ENCODE measurements at regions not wholly inside any gene's neighbourhood (a gene's known extent, or its start where the extent isn't known, plus 50 kb on each side); places are given as distances from the start of the nearest gene placed in this dataset.

DNA sequence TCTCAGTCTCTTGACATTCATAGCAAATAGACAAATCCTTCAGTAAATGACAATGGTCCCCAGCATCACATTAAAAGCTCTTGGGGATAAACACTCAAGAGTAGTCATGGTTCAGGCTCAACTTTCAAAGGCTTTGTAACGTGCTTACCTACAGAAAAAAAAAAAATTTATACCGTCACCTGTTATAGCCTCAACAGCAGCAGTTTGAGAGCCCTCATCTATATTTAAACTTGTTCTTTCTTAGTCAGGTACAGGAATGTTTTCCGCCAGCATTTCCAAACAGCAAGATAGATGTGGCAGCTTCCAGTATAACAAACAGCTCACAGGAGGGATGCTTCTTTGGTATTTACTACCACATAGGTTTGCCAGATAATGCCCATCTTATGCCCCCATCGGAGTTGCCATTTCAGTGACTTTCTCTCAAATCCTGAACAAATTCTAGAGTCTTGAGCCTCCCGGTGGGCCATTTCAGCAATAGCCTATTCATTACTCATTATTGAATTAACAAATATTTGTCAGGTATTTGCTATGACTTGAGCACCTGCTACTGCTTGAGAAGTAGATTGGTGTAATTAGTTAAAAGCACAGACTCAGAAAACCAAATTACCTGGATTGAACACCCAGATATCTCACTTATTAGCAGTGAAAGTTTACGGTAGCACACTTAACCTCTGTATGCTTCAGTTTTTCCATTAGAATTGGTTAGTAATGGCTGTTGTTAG, 470.0 kb downstream of the EBF1 start:
- Mint-ChIP-seq H3K4me3 (ENCODE audit: unreplicated experiment) (no peak overlapping the region), H3K4me1 (ENCODE audit: low read depth, unreplicated experiment) (no peaks in the 10 kb centered on the region), H3K27me3 (ENCODE audit: unreplicated experiment) (no peaks in the 10 kb centered on the region), H3K27ac (ENCODE audit: unreplicated experiment) (no peak overlapping the region), H3K9me3 (ENCODE audit: unreplicated experiment) (no peaks in the 10 kb centered on the region), H3K36me3 (ENCODE audit: unreplicated experiment) (no peaks in the 10 kb centered on the region)
- DNase-seq: no peak
- TF ChIP-seq, protein P1, sequence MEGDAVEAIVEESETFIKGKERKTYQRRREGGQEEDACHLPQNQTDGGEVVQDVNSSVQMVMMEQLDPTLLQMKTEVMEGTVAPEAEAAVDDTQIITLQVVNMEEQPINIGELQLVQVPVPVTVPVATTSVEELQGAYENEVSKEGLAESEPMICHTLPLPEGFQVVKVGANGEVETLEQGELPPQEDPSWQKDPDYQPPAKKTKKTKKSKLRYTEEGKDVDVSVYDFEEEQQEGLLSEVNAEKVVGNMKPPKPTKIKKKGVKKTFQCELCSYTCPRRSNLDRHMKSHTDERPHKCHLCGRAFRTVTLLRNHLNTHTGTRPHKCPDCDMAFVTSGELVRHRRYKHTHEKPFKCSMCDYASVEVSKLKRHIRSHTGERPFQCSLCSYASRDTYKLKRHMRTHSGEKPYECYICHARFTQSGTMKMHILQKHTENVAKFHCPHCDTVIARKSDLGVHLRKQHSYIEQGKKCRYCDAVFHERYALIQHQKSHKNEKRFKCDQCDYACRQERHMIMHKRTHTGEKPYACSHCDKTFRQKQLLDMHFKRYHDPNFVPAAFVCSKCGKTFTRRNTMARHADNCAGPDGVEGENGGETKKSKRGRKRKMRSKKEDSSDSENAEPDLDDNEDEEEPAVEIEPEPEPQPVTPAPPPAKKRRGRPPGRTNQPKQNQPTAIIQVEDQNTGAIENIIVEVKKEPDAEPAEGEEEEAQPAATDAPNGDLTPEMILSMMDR (IDR thresholded peaks at IDR 0.05; ENCODE audit: partially characterized antibody, unreplicated experiment): no peak

DNA sequence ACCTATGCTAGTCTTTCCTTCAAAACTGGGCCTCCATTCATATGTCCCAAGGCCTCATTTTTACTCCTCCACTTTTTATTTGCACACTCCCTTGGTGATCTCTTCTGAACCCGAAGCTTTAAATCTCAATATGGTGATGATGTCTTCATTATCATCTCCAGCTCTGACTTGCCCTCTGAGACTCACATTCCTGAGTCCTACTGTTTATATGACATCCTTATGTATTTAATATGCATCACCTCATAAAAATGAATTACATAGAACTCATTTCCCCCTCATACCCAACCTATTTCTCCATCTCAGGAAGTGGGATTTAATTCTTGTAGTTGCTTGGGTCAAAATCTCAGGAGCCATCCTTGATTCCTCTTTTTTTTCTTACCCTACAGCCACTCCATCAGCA, 473.0 kb downstream of the EBF1 start:
- H3K9me3 Mint-ChIP-seq (ENCODE audit: unreplicated experiment): no peaks in the 10 kb centered on the region
- no peak overlapping the region for H3K4me3 Mint-ChIP-seq (ENCODE audit: unreplicated experiment)
- TF ChIP-seq, protein P1 (IDR thresholded peaks at IDR 0.05; ENCODE audit: partially characterized antibody, unreplicated experiment): no peak
- H3K4me1 Mint-ChIP-seq (ENCODE audit: low read depth, unreplicated experiment): no peaks in the 10 kb centered on the region
- no peaks in the 10 kb centered on the region for H3K27me3 Mint-ChIP-seq (ENCODE audit: unreplicated experiment)
- DNase-seq: no peak
- H3K27ac Mint-ChIP-seq (ENCODE audit: unreplicated experiment): no peak overlapping the region
- no peaks in the 10 kb centered on the region for H3K36me3 Mint-ChIP-seq (ENCODE audit: unreplicated experiment)

DNA sequence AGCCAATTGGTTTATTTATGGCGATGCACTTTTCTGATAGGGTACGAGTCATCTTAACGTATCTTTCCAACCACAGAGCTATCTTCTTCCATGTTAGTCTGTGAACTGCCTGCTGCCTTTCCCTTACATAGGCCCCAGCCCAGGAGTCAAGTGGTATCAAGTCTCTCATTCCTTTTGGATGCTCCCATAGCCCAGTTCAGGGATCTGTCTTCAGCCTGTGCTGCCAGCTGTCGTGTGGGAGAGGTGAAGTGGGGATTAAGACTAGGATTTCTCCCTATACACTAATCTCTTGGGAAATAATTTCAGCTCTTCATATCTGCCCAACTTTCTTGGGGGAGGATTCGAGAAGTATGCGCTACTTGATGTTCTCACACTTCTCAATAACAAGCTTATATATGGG, 475.7 kb downstream of the EBF1 start:
- TF ChIP-seq, protein P1 (IDR thresholded peaks at IDR 0.05; ENCODE audit: partially characterized antibody, unreplicated experiment): no peak
- Mint-ChIP-seq H3K4me3 (ENCODE audit: unreplicated experiment) (no peak overlapping the region), H3K36me3 (ENCODE audit: unreplicated experiment) (no peaks in the 10 kb centered on the region), H3K9me3 (ENCODE audit: unreplicated experiment) (no peaks in the 10 kb centered on the region), H3K4me1 (ENCODE audit: low read depth, unreplicated experiment) (no peaks in the 10 kb centered on the region), H3K27me3 (ENCODE audit: unreplicated experiment) (no peaks in the 10 kb centered on the region), H3K27ac (ENCODE audit: unreplicated experiment) (no peak overlapping the region)
- DNase-seq: no peak

DNA sequence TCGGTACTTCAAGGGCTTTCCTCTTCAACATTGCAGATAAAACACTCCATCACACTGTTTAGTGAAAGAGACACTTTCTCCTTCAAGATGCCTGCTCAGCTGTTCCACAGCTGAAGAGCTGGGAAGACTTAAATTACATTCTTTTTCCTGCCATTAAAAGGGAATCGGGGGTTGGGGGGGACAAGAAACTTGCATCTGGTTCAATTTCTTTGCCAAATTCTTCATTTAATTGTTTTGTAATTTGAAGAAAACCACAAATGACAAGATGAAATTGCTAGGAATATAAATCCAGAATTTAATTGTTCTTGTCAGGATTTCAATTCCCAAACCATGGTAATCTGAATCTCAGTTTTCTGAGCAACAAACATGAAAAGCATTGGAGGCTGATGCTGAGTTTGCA, 478.3 kb downstream of the EBF1 start:
- Mint-ChIP-seq H3K27me3 (ENCODE audit: unreplicated experiment) (no peaks in the 10 kb centered on the region), H3K4me1 (ENCODE audit: low read depth, unreplicated experiment) (no peaks in the 10 kb centered on the region)
- TF ChIP-seq, protein P1 (IDR thresholded peaks at IDR 0.05; ENCODE audit: partially characterized antibody, unreplicated experiment): no peak

DNA sequence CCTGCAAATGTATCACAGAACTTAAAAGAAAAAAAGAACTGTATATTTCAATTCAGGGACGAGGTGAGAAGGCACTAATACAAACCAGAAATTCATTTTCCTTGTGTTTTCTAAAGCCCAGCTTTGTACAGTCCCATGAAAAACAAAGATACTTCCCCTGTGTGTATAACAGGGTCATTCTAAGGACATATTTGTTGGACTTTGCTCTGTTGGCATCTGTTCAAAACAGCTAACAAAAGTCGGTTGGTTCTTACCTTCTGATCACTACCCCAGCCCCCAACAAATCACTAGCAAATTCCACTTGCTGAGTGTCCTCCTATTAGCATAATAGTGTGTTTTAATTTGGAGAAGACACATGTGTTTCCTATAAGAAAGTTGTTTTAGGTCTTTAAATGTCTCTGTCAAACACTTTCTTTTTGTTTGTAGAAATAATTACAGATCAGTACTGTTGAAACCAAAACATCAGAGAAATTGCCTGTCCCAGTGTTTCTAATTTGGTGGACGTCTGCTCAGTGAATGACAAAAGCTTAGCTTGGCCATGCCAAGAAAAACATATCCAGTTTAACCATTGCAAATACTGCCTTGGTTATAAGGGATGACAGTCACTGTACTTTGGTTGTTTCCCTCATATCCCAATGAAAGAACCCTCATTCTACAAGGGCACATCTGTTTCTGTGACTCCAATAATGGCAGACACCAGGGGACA, 480.5 kb downstream of the EBF1 start:
- no peak for DNase-seq
- Mint-ChIP-seq H3K27me3 (ENCODE audit: unreplicated experiment) (no peaks in the 10 kb centered on the region), H3K36me3 (ENCODE audit: unreplicated experiment) (no peaks in the 10 kb centered on the region), H3K4me3 (ENCODE audit: unreplicated experiment) (no peak overlapping the region), H3K9me3 (ENCODE audit: unreplicated experiment) (no peaks in the 10 kb centered on the region), H3K4me1 (ENCODE audit: low read depth, unreplicated experiment) (no peaks in the 10 kb centered on the region), H3K27ac (ENCODE audit: unreplicated experiment) (no peak overlapping the region)
- TF ChIP-seq, protein P1 (IDR thresholded peaks at IDR 0.05; ENCODE audit: partially characterized antibody, unreplicated experiment): no peak

More for the DNA sequence above, 478.3 kb downstream of the EBF1 start:
- Mint-ChIP-seq H3K9me3 (ENCODE audit: unreplicated experiment) (no peaks in the 10 kb centered on the region), H3K27ac (ENCODE audit: unreplicated experiment) (no peak overlapping the region), H3K36me3 (ENCODE audit: unreplicated experiment) (no peaks in the 10 kb centered on the region), H3K4me3 (ENCODE audit: unreplicated experiment) (no peak overlapping the region)
- no peak for DNase-seq

Data from glutamatergic neuron (in vitro differentiated cells).